DND-41 (cell line): ENCODE measurements at regions not wholly inside any gene's neighbourhood (a gene's known extent, or its start where the extent isn't known, plus 50 kb on each side); places are given as distances from the start of the nearest gene placed in this dataset.

ENCODE experiments used
- CTCF ChIP-seq: IDR thresholded peaks from 2 replicates; pipeline ENCODE4 v1.5.1; 2012; ENCODE audit warnings: borderline replicate concordance, low read length, moderate library complexity, mild to moderate bottlenecking; ENCODE audit not compliant: poor library complexity, severe bottlenecking; ENCODE audit errors: extremely low read depth
- EZH2 ChIP-seq: IDR thresholded peaks from 3 replicates; pipeline ENCODE4 v1.6.1; 2012; ENCODE audit warnings: borderline replicate concordance, low read depth, mild to moderate bottlenecking, moderate library complexity, low read length, inconsistent platforms; ENCODE audit not compliant: severe bottlenecking

- TF ChIP-seq CTCF = no peak
- TF ChIP-seq EZH2 = no peak
These were observed 517.7 kb downstream of the DIRAS2 start for GRCh38 chr9:90124961-90125360.
